Stimulated activated naive CD8-positive, alpha-beta T cell treated with anti-CD3 and anti-CD28 coated beads, Interleukin-15, amount 100 ng/mL, for 72 hours (primary cell): ENCODE measurements at regions not wholly inside any gene's neighbourhood (a gene's known extent, or its start where the extent isn't known, plus 50 kb on each side); places are given as distances from the start of the nearest gene placed in this dataset.
A peak's percentile ranks its signal among the peaks of the same experiment; 100 is the strongest.
"Not testable (repeated sequence)": the region's sequence is repeated elsewhere in the genome, so short reads cannot be mapped to it uniquely, and the experiment has no call there.

Experiments
- ATAC-seq: fragments of 150-1000 bp; cut with Tn5 transposase; 2 replicates; pipeline ENCODE4 v1.10.0; 2021; ENCODE audit warnings: mild to moderate bottlenecking, moderate library complexity
- DNase-seq, 2 donors: peaks; one replicate each; pipeline ENCODE4 v3.0.0; 2021 to 2022
- H3K27ac Mint-ChIP-seq, 2 donors: one replicate each; pipeline ENCODE4 v1.8.0; 2022; ENCODE audit warnings: mild to moderate bottlenecking in 2 of 2, mixed read lengths in 2 of 2, moderate library complexity in 2 of 2
- H3K27me3 Mint-ChIP-seq: one replicate; pipeline ENCODE4 v1.8.0; 2022; ENCODE audit warnings: mixed read lengths
- H3K4me1 Mint-ChIP-seq: one replicate; pipeline ENCODE4 v1.8.0; 2022; ENCODE audit warnings: mild to moderate bottlenecking, mixed read lengths
- H3K4me3 Mint-ChIP-seq, 2 donors: one replicate each; pipeline ENCODE4 v1.8.0; 2022; ENCODE audit warnings: mild to moderate bottlenecking in 2 of 2, mixed read lengths in 2 of 2, moderate library complexity in 1 of 2
- H3K9me3 Mint-ChIP-seq, 2 donors: one replicate each; pipeline ENCODE4 v1.8.0; 2022; ENCODE audit warnings: mixed read lengths in 2 of 2

- not testable (repeated sequence) for ATAC-seq, H3K4me1 Mint-ChIP-seq, H3K27me3 Mint-ChIP-seq, H3K4me3 Mint-ChIP-seq, DNase-seq, H3K27ac Mint-ChIP-seq
- peaks cover 4 to 19% of the 10 kb centered on the region in 2 donors for H3K9me3 Mint-ChIP-seq
These were observed 118.9 kb downstream of the ZNF486 start for GRCh38 chr19:20285876-20286275.

DNA sequence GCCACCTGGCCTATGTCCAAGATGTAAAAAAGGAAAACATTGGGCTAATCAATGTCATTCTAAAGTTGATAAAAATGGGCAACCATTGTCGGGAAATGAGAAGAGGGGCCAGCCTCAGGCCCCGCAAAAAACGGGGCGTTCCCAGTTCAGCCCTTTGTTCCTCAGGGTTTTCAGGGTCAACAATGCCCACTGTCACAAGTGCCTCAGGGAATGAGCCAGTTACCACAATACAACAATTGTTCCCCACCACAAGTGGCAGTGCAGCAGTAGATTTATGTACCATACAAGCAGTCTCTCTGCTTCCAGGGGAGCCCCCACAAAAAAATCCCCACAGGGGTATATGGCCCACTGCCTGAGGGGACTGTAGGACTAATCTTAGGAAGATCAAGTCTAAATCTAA lies 112.5 kb downstream of the ZNF486 start:
- Mint-ChIP-seq H3K4me3 (no peak overlapping the region), H3K27me3 (no peaks in the 10 kb centered on the region), H3K27ac (no peak overlapping the region), H3K4me1 (no peaks in the 10 kb centered on the region), H3K9me3 (peaks cover 0 to 4% of the 10 kb centered on the region in 2 donors)
- no peak for ATAC-seq
- DNase-seq = no peak

GRCh38 chr19:20278342-20278741 lies 111.3 kb downstream of the ZNF486 start:
- ATAC-seq (no peak), DNase-seq (no peak)
- H3K4me3 Mint-ChIP-seq = no peak overlapping the region
- H3K27ac Mint-ChIP-seq = no peak overlapping the region
- H3K9me3 Mint-ChIP-seq = peaks cover 0 to 3% of the 10 kb centered on the region in 2 donors
- no peaks in the 10 kb centered on the region for H3K4me1 Mint-ChIP-seq
- H3K27me3 Mint-ChIP-seq = no peaks in the 10 kb centered on the region

GRCh38 chr19:20276732-20277082 lies 109.7 kb downstream of the ZNF486 start:
- not testable (repeated sequence) for H3K4me3 Mint-ChIP-seq, DNase-seq, H3K4me1 Mint-ChIP-seq, H3K27me3 Mint-ChIP-seq, ATAC-seq, H3K27ac Mint-ChIP-seq, H3K9me3 Mint-ChIP-seq

- no peak for ATAC-seq
- no peaks in the 10 kb centered on the region for H3K9me3 Mint-ChIP-seq
These were observed 109.2 kb downstream of the ZNF486 start for GRCh38 chr19:20276011-20276731.

GRCh38 chr19:20273951-20274570 lies 107.0 kb downstream of the ZNF486 start:
- no peaks in the 10 kb centered on the region for H3K27me3 Mint-ChIP-seq
- H3K9me3 Mint-ChIP-seq = no peaks in the 10 kb centered on the region
- ATAC-seq = no peak
- no peak overlapping the region for H3K27ac Mint-ChIP-seq
- DNase-seq = no peak
- H3K4me1 Mint-ChIP-seq = no peaks in the 10 kb centered on the region
- no peak overlapping the region for H3K4me3 Mint-ChIP-seq

More at GRCh38 chr19:20276011-20276731, 109.2 kb downstream of the ZNF486 start:
- H3K4me3 Mint-ChIP-seq = no peak overlapping the region
- H3K27me3 Mint-ChIP-seq = no peaks in the 10 kb centered on the region
- H3K27ac Mint-ChIP-seq = peak overlapping the region in 1 of 2 donors; percentile 18
- DNase-seq = no peak
- no peaks in the 10 kb centered on the region for H3K4me1 Mint-ChIP-seq

DNA sequence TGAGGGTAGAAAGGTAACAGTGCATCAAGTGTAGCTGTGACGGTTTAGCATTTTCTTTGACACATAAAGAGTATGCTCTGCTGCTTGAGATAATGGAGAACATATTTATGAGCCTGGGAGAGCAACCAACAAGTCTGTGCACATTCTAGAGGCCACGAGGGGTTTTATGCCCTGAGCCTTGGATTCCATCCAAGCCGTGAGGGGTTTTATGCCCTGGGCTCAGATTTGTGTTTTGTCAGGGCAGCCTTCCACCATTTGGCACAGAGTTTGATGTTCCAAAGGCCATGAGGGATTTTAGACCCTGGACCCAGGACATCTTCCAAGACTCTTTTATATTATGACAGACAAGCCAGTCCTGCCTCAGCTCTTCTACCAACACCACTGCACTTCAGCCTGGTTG lies 106.4 kb downstream of the ZNF486 start:
- no peak overlapping the region for H3K4me3 Mint-ChIP-seq
- H3K27ac Mint-ChIP-seq = no peak overlapping the region

GRCh38 chr19:20272627-20273010 lies 105.6 kb downstream of the ZNF486 start:
- H3K27me3 Mint-ChIP-seq, DNase-seq: not testable (repeated sequence)

More for the DNA sequence above, 106.4 kb downstream of the ZNF486 start:
- no peaks in the 10 kb centered on the region for H3K4me1 Mint-ChIP-seq
- no peak for ATAC-seq
- no peaks in the 10 kb centered on the region for H3K9me3 Mint-ChIP-seq
- no peaks in the 10 kb centered on the region for H3K27me3 Mint-ChIP-seq
- DNase-seq = no peak

GRCh38 chr19:20271927-20272626 lies 105.1 kb downstream of the ZNF486 start:
- ATAC-seq, DNase-seq, H3K4me1 Mint-ChIP-seq, H3K9me3 Mint-ChIP-seq, H3K27ac Mint-ChIP-seq, H3K27me3 Mint-ChIP-seq, H3K4me3 Mint-ChIP-seq: not testable (repeated sequence)

More at GRCh38 chr19:20272627-20273010, 105.6 kb downstream of the ZNF486 start:
- not testable (repeated sequence) for H3K27ac Mint-ChIP-seq, H3K4me3 Mint-ChIP-seq, ATAC-seq, H3K9me3 Mint-ChIP-seq, H3K4me1 Mint-ChIP-seq

DNA sequence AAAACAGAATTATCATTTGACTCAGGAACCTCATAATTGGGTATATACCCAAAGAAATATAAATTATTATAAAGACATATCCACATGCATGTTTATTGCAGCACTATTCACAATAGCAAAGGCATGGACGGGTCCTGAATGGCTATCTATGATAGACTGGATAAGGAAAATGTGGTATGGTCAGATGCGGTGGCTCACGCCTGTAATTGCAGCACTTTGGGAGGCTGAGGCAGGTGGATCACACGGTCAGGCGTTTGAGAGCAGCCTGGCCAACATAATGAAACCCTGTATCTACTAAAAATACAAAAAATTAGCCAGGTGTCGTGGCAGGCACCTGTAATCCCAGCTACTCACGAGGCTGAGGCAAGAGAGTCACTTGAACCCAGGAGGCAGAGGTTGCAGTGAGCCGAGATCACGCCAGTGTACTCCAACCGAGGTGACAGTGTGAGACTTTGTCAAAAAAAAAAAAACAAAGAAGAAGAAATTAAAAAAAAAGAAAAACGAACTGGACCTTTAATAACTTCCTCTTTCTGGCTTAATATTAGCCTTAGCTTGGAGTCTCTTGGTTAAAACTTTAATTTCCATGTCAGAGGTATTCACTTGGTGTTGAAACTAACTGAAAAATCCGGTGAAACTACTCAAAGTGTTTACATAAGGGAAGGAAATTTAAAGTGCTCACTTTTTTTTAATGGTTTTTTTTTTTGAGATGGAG lies 104.4 kb downstream of the ZNF486 start:
- Mint-ChIP-seq H3K27me3 (no peaks in the 10 kb centered on the region), H3K9me3 (no peaks in the 10 kb centered on the region), H3K4me3 (no peak overlapping the region), H3K27ac (no peak overlapping the region), H3K4me1 (no peaks in the 10 kb centered on the region)
- DNase-seq (no peak), ATAC-seq (no peak)

- no peak overlapping the region for H3K27ac Mint-ChIP-seq
- H3K4me3 Mint-ChIP-seq = no peak overlapping the region
- DNase-seq (no peak), ATAC-seq (no peak)
- H3K4me1 Mint-ChIP-seq = no peaks in the 10 kb centered on the region
- no peaks in the 10 kb centered on the region for H3K27me3 Mint-ChIP-seq
- no peaks in the 10 kb centered on the region for H3K9me3 Mint-ChIP-seq
These were observed 102.4 kb downstream of the ZNF486 start for GRCh38 chr19:20269461-20269860.

GRCh38 chr19:20261513-20261912 lies 94.5 kb downstream of the ZNF486 start:
- DNase-seq, H3K4me1 Mint-ChIP-seq, ATAC-seq, H3K27me3 Mint-ChIP-seq, H3K4me3 Mint-ChIP-seq, H3K27ac Mint-ChIP-seq: not testable (repeated sequence)
- peaks cover 0 to 10% of the 10 kb centered on the region in 2 donors for H3K9me3 Mint-ChIP-seq

GRCh38 chr19:20260738-20261137 lies 93.7 kb downstream of the ZNF486 start:
- not testable (repeated sequence) for DNase-seq, H3K4me1 Mint-ChIP-seq, H3K27ac Mint-ChIP-seq, H3K27me3 Mint-ChIP-seq, H3K4me3 Mint-ChIP-seq, ATAC-seq
- peaks cover 0 to 10% of the 10 kb centered on the region in 2 donors for H3K9me3 Mint-ChIP-seq

GRCh38 chr19:20259615-20260014 lies 92.6 kb downstream of the ZNF486 start:
- no peak for DNase-seq
- no peak overlapping the region for H3K4me3 Mint-ChIP-seq
- no peak for ATAC-seq
- no peaks in the 10 kb centered on the region for H3K4me1 Mint-ChIP-seq
- peaks cover 0 to 10% of the 10 kb centered on the region in 2 donors for H3K9me3 Mint-ChIP-seq
- no peak overlapping the region for H3K27ac Mint-ChIP-seq
- H3K27me3 Mint-ChIP-seq = no peaks in the 10 kb centered on the region

DNA sequence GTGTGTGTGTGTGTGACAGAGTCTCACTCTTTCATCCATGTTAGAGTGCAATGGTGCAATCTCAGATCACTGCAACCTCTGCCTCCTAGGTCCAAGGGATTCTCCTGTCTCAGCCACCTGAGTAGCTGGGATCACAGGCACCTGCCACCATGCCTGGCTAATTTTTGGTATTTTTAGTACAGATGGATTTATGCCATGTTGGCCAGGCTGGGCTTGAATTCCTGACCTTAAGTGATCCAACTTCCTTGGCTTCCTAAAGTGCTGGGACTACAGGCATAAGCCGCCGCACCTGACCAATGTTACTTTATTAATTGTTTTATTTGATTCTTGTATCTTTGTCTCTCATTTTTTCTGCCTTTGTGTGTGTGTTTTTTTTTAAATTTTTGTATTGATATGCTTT lies 89.6 kb downstream of the ZNF486 start:
- Mint-ChIP-seq H3K27me3 (no peaks in the 10 kb centered on the region), H3K4me1 (no peaks in the 10 kb centered on the region), H3K9me3 (peaks cover 0 to 10% of the 10 kb centered on the region in 2 donors), H3K27ac (no peak overlapping the region), H3K4me3 (no peak overlapping the region)
- ATAC-seq (no peak), DNase-seq (no peak)
